ENCODE measurements at regions not wholly inside any gene's neighbourhood (a gene's known extent, or its start where the extent isn't known, plus 50 kb on each side); places are given as distances from the start of the nearest gene placed in this dataset.

DNA sequence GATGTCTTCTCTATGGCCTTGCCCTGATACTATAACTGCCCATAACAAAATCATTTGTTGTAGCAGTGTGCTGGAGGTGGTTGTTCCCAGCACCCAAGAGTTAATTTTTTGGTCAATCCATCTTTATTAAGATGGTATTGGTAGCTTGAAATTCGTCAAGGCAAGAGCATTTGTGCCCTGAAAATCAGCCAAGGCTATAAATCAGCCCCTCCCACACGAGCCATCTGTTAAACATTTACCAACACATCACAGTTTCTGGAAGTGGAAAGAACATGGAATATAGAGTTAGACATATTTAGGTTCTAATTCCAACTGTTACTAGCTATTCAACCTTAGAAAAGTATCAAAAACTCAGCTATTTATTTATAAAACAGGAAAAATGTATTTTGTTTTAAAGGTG is 888.4 kb upstream of the GJE1 start:
- Mint-ChIP-seq H3K27ac (no peak overlapping the region), H3K9me3 (no peaks in the 10 kb centered on the region), H3K27me3 (no peaks in the 10 kb centered on the region), H3K4me3 (no peak overlapping the region), H3K4me1 (no peaks in the 10 kb centered on the region), H3K36me3 (ENCODE audit: low read depth) (no peaks in the 10 kb centered on the region)
- CTCF ChIA-PET: no interaction called here
- intact Hi-C loops (cut with micrococcal nuclease): no loop called here
- ATAC-seq (ENCODE audit: low read depth): no peak
- POLR2A ChIA-PET: no interaction called here
- no peak for DNase-seq
- TF ChIP-seq CTCF (IDR thresholded peaks at IDR 0.05): no peak

DNA sequence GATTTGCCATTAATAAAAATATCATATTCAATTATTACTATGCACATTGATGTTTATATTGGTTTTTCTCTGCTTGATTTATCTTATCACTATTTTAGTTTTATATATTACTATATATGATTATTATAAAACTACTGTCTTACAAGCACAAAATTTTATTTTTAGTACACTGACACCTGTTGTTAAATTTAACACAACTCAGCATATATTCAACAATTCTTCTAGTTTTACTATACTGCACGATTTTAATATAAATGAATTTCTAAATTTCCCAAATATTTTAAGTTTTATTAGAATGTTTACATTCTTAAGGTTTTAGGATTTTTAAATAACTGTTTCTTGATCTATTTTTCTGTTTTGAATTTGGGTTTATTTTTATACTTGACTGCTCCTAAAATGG is 889.8 kb upstream of the GJE1 start:
- no peak for ATAC-seq (ENCODE audit: low read depth)
- TF ChIP-seq CTCF (IDR thresholded peaks at IDR 0.05): no peak
- CTCF ChIA-PET: no interaction called here

DNA sequence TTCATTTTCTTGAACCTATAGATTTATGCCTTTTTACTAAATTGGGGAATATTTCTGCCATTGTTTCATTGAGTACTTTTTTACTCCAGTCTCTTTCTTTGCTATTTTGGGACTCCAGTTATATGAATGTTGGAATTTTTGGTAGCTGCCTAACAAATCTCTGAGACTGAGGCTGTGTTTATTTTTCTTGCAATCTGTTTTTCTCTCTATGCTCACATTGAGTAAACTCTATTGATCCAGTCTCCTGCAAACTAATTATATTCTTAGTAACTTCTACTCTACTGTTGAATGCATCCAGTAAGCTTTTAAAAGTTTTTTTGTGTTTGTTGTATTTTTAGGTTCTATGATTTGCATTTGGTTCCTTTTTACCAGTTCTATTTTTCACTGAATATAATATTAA is 903.4 kb upstream of the GJE1 start:
- TF ChIP-seq CTCF (IDR thresholded peaks at IDR 0.05): no peak
- no peak for ATAC-seq (ENCODE audit: low read depth)
- H3K4me3 Mint-ChIP-seq: no peak overlapping the region
- intact Hi-C loops (cut with micrococcal nuclease): no loop called here
- no peak for DNase-seq
- no peaks in the 10 kb centered on the region for H3K27me3 Mint-ChIP-seq
- POLR2A ChIA-PET: no interaction called here
- no peaks in the 10 kb centered on the region for H3K36me3 Mint-ChIP-seq (ENCODE audit: low read depth)
- no peak overlapping the region for H3K27ac Mint-ChIP-seq
- CTCF ChIA-PET: no interaction called here
- H3K4me1 Mint-ChIP-seq: no peaks in the 10 kb centered on the region
- H3K9me3 Mint-ChIP-seq: no peaks in the 10 kb centered on the region

More for the DNA sequence above, 889.8 kb upstream of the GJE1 start:
- Mint-ChIP-seq H3K4me1 (no peaks in the 10 kb centered on the region), H3K27ac (no peak overlapping the region), H3K27me3 (no peaks in the 10 kb centered on the region), H3K36me3 (ENCODE audit: low read depth) (no peaks in the 10 kb centered on the region), H3K4me3 (no peak overlapping the region), H3K9me3 (no peaks in the 10 kb centered on the region)
- POLR2A ChIA-PET: interaction anchor here (0.8 kb wide), 1 partner anchor 16 kb away, joined by 3 read pairs; no protein-coding TSS in a partner anchor
- intact Hi-C loops (cut with micrococcal nuclease): no loop called here
- no peak for DNase-seq

GRCh38 chr6:141218583-141218982 is 914.1 kb upstream of the GJE1 start:
- DNase-seq: no peak
- ATAC-seq (ENCODE audit: low read depth): no peak
- peaks cover 18% of the 10 kb centered on the region for H3K9me3 Mint-ChIP-seq
- H3K4me1 Mint-ChIP-seq: no peaks in the 10 kb centered on the region
- POLR2A ChIA-PET: no interaction called here
- intact Hi-C loops (cut with micrococcal nuclease): no loop called here
- no peak overlapping the region for H3K27ac Mint-ChIP-seq
- H3K27me3 Mint-ChIP-seq: no peaks in the 10 kb centered on the region
- H3K4me3 Mint-ChIP-seq: no peak overlapping the region
- TF ChIP-seq CTCF (IDR thresholded peaks at IDR 0.05): no peak
- CTCF ChIA-PET: no interaction called here
- no peaks in the 10 kb centered on the region for H3K36me3 Mint-ChIP-seq (ENCODE audit: low read depth)

GRCh38 chr6:141216726-141217125 is 916.0 kb upstream of the GJE1 start:
- peaks cover 18% of the 10 kb centered on the region for H3K9me3 Mint-ChIP-seq
- ATAC-seq (ENCODE audit: low read depth) (no peak), DNase-seq (no peak)
- no peaks in the 10 kb centered on the region for H3K36me3 Mint-ChIP-seq (ENCODE audit: low read depth)
- no peaks in the 10 kb centered on the region for H3K27me3 Mint-ChIP-seq
- no peak for TF ChIP-seq CTCF (IDR thresholded peaks at IDR 0.05)
- ChIA-PET CTCF (no interaction called here), POLR2A (no interaction called here)
- intact Hi-C loops (cut with micrococcal nuclease): no loop called here
- no peak overlapping the region for H3K4me3 Mint-ChIP-seq
- H3K27ac Mint-ChIP-seq: no peak overlapping the region
- H3K4me1 Mint-ChIP-seq: no peaks in the 10 kb centered on the region
